Heart right ventricle (tissue), 16 donors: ENCODE measurements at regions not wholly inside any gene's neighbourhood (a gene's known extent, or its start where the extent isn't known, plus 50 kb on each side); places are given as distances from the start of the nearest gene placed in this dataset.

ENCODE experiments used
- ATAC-seq, 8 donors: fragments of 200-7000 bp; cut with Tn5 transposase; one replicate each; pipeline ENCODE4 v1.9.1; 2020; ENCODE audit warnings: mild to moderate bottlenecking in 8 of 8, moderate library complexity in 8 of 8, moderate number of reproducible peaks in 1 of 8
- DNase-seq, 2 donors: peaks; one replicate each; pipeline ENCODE4 v3.0.0-alpha.2; 2020
- H3K27ac ChIP-seq, 10 donors: fragments of 200-600 bp; sonication (generic) in 2 of 10; one replicate each; pipeline versions ENCODE4 v1.5.0 to v1.8.0; 2020 to 2022; ENCODE audit warnings: mild to moderate bottlenecking in 3 of 10
- H3K27me3 ChIP-seq, 7 donors: fragments of 200-600 bp; one replicate each; pipeline ENCODE4 v1.8.0; 2021 to 2022; ENCODE audit warnings: mild to moderate bottlenecking in 2 of 7
- H3K36me3 ChIP-seq, 9 donors: fragments of 200-600 bp; sonication (generic) in 1 of 9; one replicate each; pipeline versions ENCODE4 v1.5.0 to v1.8.0; 2020 to 2022; ENCODE audit warnings: mild to moderate bottlenecking in 2 of 9
- H3K4me1 ChIP-seq, 9 donors: fragments of 200-600 bp; sonication (generic) in 1 of 9; one replicate each; pipeline versions ENCODE4 v1.5.0 to v1.8.0; 2020 to 2022; ENCODE audit warnings: mild to moderate bottlenecking in 4 of 9
- H3K4me3 ChIP-seq, 10 donors: fragments of 200-600 bp; sonication (generic) in 2 of 10; one replicate each; pipeline versions ENCODE4 v1.5.0 to v1.8.0; 2020 to 2022; ENCODE audit warnings: mild to moderate bottlenecking in 7 of 10, moderate library complexity in 2 of 10
- H3K9me3 ChIP-seq, 11 donors: fragments of 200-600 bp in 10 of 11; sonication (generic) in 2 of 11; one replicate each; pipeline versions ENCODE4 v1.5.0 to v1.8.0; 2013 to 2022; ENCODE audit warnings: mild to moderate bottlenecking in 2 of 11, control low read depth in 1 of 11, moderate library complexity in 1 of 11
- CTCF ChIP-seq, 9 donors: fragments of 200-600 bp; sonication (generic) in 2 of 9; IDR thresholded peaks; one replicate each; pipeline versions ENCODE4 v1.5.0 to v1.8.0; 2021 to 2022; ENCODE audit warnings: antibody characterized with exemption in 9 of 9, mild to moderate bottlenecking in 5 of 9, moderate library complexity in 1 of 9
- WGBS, 2 donors: extraction: QIAGEN DNeasy Blood & Tissue Kit; methylation state at CpG; one replicate each; pipeline ENCODE4 v1.1.7; 2013; ENCODE audit warnings: inconsistent platforms in 1 of 2; 5-methylcytosine and 5-hydroxymethylcytosine counted together
- intact Hi-C, 10 donors: fragments of 100-400 bp; cut with DNase I; formaldehyde crosslinking; loops; one replicate each; pipeline versions ENCODE4 v1.11.1 to v1.14.2; 2022
- donor health status: Arrhythmogenic right ventricular cardiomyopathy.
- donor health status: ischemic (EF 13 %, LVEDD 7.1; RV severe dilation, severe dysfunction).
- donor health status: healthy with polysubstance abuse.
- donor health status: DM: no; HTN: yes; CAD: no.
- donor health status: DM: no; HTN: no; CAD: no.
- donor health status: ischemic (EF 25% LVEDD 6.9; RV normal size, moderate dysfunction).
- donor health status: ischemic (EF 25% LVEDD 5.7; RV mildly dilated, moderate dysfunction).
- donor health status: healthy.
- donor health status: DM: yes; HTN: yes; CAD: no.
- donor health status: Ischemic cardiomyopathy.
- donor health status: ischemic (EF 35%, LVEDD 5.7; RV mildly dilated, moderate dysfunction).
- donor health status: nonischemic (EF 11% LVEDD 7.7; RV severe dilation, severe dysfunction).
- donor health status: DM: yes; HTN: yes; CAD: no.
- donor health status: PGD.
- donor health status: ischemic (EF 29% LVEDD 5.4; RV normal size, mild dysfunction).
- donor health status: nonischemic (EF 23%, LVEDD 6.1; RV moderate dilation, normal function).

GRCh38 chr16:50980666-50981065 is 170.4 kb downstream of the SALL1 start:
- Histone ChIP-seq H3K27ac (no peak overlapping the region), H3K4me1 (no peaks in the 10 kb centered on the region), H3K27me3 (peaks cover 0 to 11% (median 4%) of the 10 kb centered on the region in 7 donors), H3K4me3 (no peak overlapping the region), H3K9me3 (peaks cover 0 to 9% (median 0%) of the 10 kb centered on the region in 11 donors), H3K36me3 (no peaks in the 10 kb centered on the region)
- WGBS, 2 donors: 54 to 55% methylated on average over 3 of the region's 3 CpGs
- no peak for DNase-seq
- intact Hi-C loops: no loop called here
- TF ChIP-seq CTCF (IDR thresholded peaks at IDR 0.05): no peak
- ATAC-seq: no peak

- intact Hi-C loops: no loop called here
- ATAC-seq (no peak), DNase-seq (no peak)
- Histone ChIP-seq H3K27ac (no peak overlapping the region), H3K36me3 (no peaks in the 10 kb centered on the region), H3K4me1 (no peaks in the 10 kb centered on the region), H3K27me3 (peaks cover 0 to 15% (median 4%) of the 10 kb centered on the region in 7 donors), H3K9me3 (peaks cover 0 to 9% (median 0%) of the 10 kb centered on the region in 11 donors), H3K4me3 (no peak overlapping the region)
- 73 to 81% methylated on average over 9 of the region's 9 CpGs for WGBS, 2 donors
- TF ChIP-seq CTCF (IDR thresholded peaks at IDR 0.05): no peak
Measured at GRCh38 chr16:50979806-50980620, 171.1 kb downstream of the SALL1 start.

GRCh38 chr16:50977138-50977537 is 173.9 kb downstream of the SALL1 start:
- intact Hi-C loops: no loop called here
- no peak for TF ChIP-seq CTCF (IDR thresholded peaks at IDR 0.05)
- no peak for DNase-seq
- peaks cover 0 to 19% (median 4%) of the 10 kb centered on the region in 7 donors for H3K27me3 ChIP-seq
- H3K4me1 ChIP-seq: no peaks in the 10 kb centered on the region
- WGBS, 2 donors: 64 to 66% methylated on average over 11 of the region's 11 CpGs
- no peak for ATAC-seq
- no peaks in the 10 kb centered on the region for H3K36me3 ChIP-seq
- no peak overlapping the region for H3K4me3 ChIP-seq
- H3K9me3 ChIP-seq: no peaks in the 10 kb centered on the region
- no peak overlapping the region for H3K27ac ChIP-seq

GRCh38 chr16:50974438-50975036 is 176.5 kb downstream of the SALL1 start:
- no peaks in the 10 kb centered on the region for H3K9me3 ChIP-seq
- intact Hi-C loops: no loop called here
- H3K27me3 ChIP-seq: peaks cover 0 to 21% (median 4%) of the 10 kb centered on the region in 7 donors
- TF ChIP-seq CTCF (IDR thresholded peaks at IDR 0.05): no peak
- 69 to 71% methylated on average over 6 of the region's 6 CpGs for WGBS, 2 donors
- ATAC-seq (no peak), DNase-seq (no peak)
- H3K36me3 ChIP-seq: no peaks in the 10 kb centered on the region
- no peak overlapping the region for H3K4me3 ChIP-seq
- no peak overlapping the region for H3K27ac ChIP-seq
- H3K4me1 ChIP-seq: no peaks in the 10 kb centered on the region
